Stomach (tissue), 8 donors: ENCODE measurements at regions not wholly inside any gene's neighbourhood (a gene's known extent, or its start where the extent isn't known, plus 50 kb on each side); places are given as distances from the start of the nearest gene placed in this dataset.

Experiments used
- DNase-seq, 2 donors: peaks; one replicate each; pipeline versions ENCODE4 v3.0.0 to v3.0.0-alpha.2; 2013 to 2019
- H3K27ac ChIP-seq, 5 donors: fragments of 200-600 bp in 4 of 5; sonication (generic) in 4 of 5; one replicate each; pipeline ENCODE4 v1.5.1; 2013 to 2019; ENCODE audit warnings: mild to moderate bottlenecking in 1 of 5, moderate library complexity in 1 of 5
- H3K27me3 ChIP-seq, 3 donors: fragments of 200-600 bp; sonication (generic); one replicate each; pipeline ENCODE4 v1.5.1; 2017 to 2019; ENCODE audit warnings: mixed run types in 1 of 3
- H3K36me3 ChIP-seq, 4 donors: fragments of 200-600 bp; sonication (generic); 1 replicate in 3 of 4; 2 replicates in 1 of 4; pipeline ENCODE4 v1.5.1; 2016 to 2019
- H3K4me1 ChIP-seq, 4 donors: fragments of 200-600 bp; sonication (generic); one replicate each; pipeline ENCODE4 v1.5.1; 2016 to 2019
- H3K4me3 ChIP-seq, 4 donors: fragments of 200-600 bp; sonication (generic) in 3 of 4; one replicate each; pipeline ENCODE4 v1.5.1; 2016 to 2019; ENCODE audit warnings: mild to moderate bottlenecking in 1 of 4
- H3K9me3 ChIP-seq, 4 donors: fragments of 200-600 bp; sonication (generic); one replicate each; pipeline ENCODE4 v1.5.1; 2016 to 2019
- EP300 ChIP-seq: sonication (generic); formaldehyde crosslinking; IDR thresholded peaks from one replicate; pipeline ENCODE4 v1.6.1; 2017; ENCODE audit warnings: antibody characterized with exemption
- POLR2A ChIP-seq, 4 donors: fragments of 450-650 bp; IDR thresholded peaks; one replicate each; pipeline ENCODE4 v1.6.1; 2016; ENCODE audit warnings: antibody characterized with exemption in 4 of 4, control low read depth in 2 of 4, mild to moderate bottlenecking in 1 of 4, moderate library complexity in 1 of 4
- POLR2AphosphoS5 ChIP-seq, 3 donors: sonication (generic); formaldehyde crosslinking; IDR thresholded peaks; one replicate each; pipeline ENCODE4 v1.6.1; 2016; ENCODE audit warnings: antibody characterized with exemption in 3 of 3
- WGBS, 5 donors: extraction: QIAGEN DNeasy Blood & Tissue Kit in 3 of 5; methylation state at CpG; one replicate each; pipeline versions ENCODE4 v1.1.5 to v1.1.7; 2013 to 2018; 5-methylcytosine and 5-hydroxymethylcytosine counted together
- intact Hi-C: fragments of 100-400 bp; cut with DNase I; formaldehyde crosslinking; loops from one replicate; pipeline ENCODE4 v1.15.1; 2023; ENCODE audit warnings: low total_unique reads
- TF ChIP-seq, protein P1 (sequence below), 7 experiments: fragments of 450-650 bp in 4 of 7; fragments of 200-600 bp in 3 of 7; sonication (generic) in 3 of 7; IDR thresholded peaks; one replicate each; pipeline ENCODE4 v1.5.1; 2016 to 2019; ENCODE audit warnings: antibody characterized with exemption in 7 of 7, control low read depth in 2 of 7, mild to moderate bottlenecking in 1 of 7
- donor health status: healthy with polysubstance abuse.
- donor health status: Bipolar disorder and iron deficiency.
- donor health status: healthy.

DNA sequence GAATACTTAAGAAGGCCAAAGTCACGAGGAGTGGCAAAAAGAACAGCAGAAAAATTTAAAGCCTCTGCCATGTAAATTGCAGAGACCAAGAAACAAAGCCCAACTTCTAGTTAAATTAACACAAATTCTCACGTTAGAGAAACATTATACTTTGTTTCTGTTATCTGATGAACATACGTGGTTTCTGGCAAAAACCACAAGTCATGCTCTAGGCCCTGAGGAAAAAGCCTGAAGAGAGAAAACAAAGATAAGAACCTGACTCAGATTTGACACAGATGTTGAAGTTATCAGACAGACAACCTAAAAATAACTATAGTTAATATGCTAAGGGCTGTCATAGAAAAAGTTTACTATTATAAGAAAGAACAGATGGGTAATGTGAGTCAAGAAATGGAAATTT, 149.1 kb upstream of the PCDH10 start:
- no peak for DNase-seq
- H3K27ac ChIP-seq = no peak overlapping the region
- 25 to 38% (median 26%) methylated on average over 3 of the region's 3 CpGs for WGBS, 5 donors
- no peaks in the 10 kb centered on the region for H3K4me1 ChIP-seq
- H3K9me3 ChIP-seq = no peaks in the 10 kb centered on the region
- TF ChIP-seq EP300 = no peak
- TF ChIP-seq, protein P1, sequence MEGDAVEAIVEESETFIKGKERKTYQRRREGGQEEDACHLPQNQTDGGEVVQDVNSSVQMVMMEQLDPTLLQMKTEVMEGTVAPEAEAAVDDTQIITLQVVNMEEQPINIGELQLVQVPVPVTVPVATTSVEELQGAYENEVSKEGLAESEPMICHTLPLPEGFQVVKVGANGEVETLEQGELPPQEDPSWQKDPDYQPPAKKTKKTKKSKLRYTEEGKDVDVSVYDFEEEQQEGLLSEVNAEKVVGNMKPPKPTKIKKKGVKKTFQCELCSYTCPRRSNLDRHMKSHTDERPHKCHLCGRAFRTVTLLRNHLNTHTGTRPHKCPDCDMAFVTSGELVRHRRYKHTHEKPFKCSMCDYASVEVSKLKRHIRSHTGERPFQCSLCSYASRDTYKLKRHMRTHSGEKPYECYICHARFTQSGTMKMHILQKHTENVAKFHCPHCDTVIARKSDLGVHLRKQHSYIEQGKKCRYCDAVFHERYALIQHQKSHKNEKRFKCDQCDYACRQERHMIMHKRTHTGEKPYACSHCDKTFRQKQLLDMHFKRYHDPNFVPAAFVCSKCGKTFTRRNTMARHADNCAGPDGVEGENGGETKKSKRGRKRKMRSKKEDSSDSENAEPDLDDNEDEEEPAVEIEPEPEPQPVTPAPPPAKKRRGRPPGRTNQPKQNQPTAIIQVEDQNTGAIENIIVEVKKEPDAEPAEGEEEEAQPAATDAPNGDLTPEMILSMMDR (IDR thresholded peaks at IDR 0.05) = no peak
- no peak for TF ChIP-seq POLR2AphosphoS5 (IDR thresholded peaks at IDR 0.05)
- TF ChIP-seq POLR2A (IDR thresholded peaks at IDR 0.05) = no peak
- H3K27me3 ChIP-seq = no peaks in the 10 kb centered on the region
- intact Hi-C loops = no loop called here
- H3K4me3 ChIP-seq = no peak overlapping the region
- no peaks in the 10 kb centered on the region for H3K36me3 ChIP-seq

DNA sequence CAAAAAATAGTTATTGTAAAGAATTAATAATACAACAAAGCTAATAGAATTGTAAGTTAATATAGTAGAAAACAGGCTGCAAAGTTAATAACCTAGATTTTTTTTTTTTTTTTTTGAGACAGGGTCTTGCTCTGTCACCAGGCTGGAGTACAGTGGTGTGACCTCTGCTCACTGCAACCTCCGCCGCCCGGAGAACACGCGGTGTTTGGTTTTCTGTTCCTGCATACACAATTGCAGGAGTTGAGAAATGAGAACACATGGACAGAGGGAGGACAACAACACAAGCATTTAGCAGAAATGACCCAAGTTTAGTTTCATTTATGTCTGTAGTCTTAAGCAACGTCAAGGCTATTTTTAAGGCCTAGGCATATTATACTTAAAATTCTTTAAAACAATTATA, 145.9 kb upstream of the PCDH10 start:
- TF ChIP-seq POLR2AphosphoS5 (IDR thresholded peaks at IDR 0.05) = no peak
- TF ChIP-seq, protein P1 (IDR thresholded peaks at IDR 0.05) = no peak
- no peak for TF ChIP-seq EP300
- no peak for TF ChIP-seq POLR2A (IDR thresholded peaks at IDR 0.05)
- no peaks in the 10 kb centered on the region for H3K9me3 ChIP-seq
- 87 to 95% (median 93%) methylated on average over 6 of the region's 6 CpGs for WGBS, 5 donors
- H3K27ac ChIP-seq = no peak overlapping the region
- no peaks in the 10 kb centered on the region for H3K27me3 ChIP-seq
- no peak overlapping the region for H3K4me3 ChIP-seq
- H3K36me3 ChIP-seq = no peaks in the 10 kb centered on the region
- intact Hi-C loops = no loop called here
- H3K4me1 ChIP-seq = no peaks in the 10 kb centered on the region
- no peak for DNase-seq

DNA sequence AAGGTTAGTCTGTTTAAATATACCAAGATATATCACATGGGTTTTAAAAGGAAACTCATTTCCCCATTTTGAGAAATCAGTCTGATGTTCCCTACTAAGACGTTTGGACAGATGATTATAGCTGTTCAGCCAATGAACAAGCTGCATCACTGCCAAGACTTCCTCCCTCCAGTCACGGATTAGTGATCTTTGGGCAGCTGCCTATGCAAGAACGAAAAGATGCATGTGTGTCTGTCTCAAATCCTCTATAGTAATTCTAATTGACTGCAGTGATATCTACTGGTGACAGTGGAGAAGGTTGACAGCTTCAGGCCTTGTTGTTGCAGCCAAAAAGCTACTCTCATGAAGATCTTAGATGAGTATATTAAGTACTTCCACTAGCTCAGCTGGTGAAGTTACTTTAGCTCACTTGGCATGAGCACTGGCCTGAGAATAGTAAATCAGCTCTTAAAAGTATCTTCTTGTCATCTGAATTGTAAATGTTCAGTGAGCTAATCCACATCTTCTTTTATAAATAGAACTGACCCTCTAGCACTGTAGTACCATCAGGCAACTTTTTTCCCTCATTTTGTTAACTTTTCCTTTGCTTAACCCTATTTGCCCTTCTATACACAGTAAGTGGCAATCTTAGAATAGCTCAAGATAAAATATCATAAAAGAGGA, 134.5 kb upstream of the PCDH10 start:
- no peaks in the 10 kb centered on the region for H3K27me3 ChIP-seq
- TF ChIP-seq, protein P1 (IDR thresholded peaks at IDR 0.05) = no peak
- TF ChIP-seq POLR2AphosphoS5 (IDR thresholded peaks at IDR 0.05) = no peak
- TF ChIP-seq EP300 = no peak
- TF ChIP-seq POLR2A (IDR thresholded peaks at IDR 0.05) = no peak
- H3K36me3 ChIP-seq = no peaks in the 10 kb centered on the region
- H3K4me1 ChIP-seq = no peaks in the 10 kb centered on the region
- 21 to 51% (median 43%) methylated on average over 3 of the region's 3 CpGs for WGBS, 5 donors
- H3K4me3 ChIP-seq = no peak overlapping the region
- no peak overlapping the region for H3K27ac ChIP-seq
- intact Hi-C loops = no loop called here
- DNase-seq = peak in 1 of 2 donors; percentile 17
- H3K9me3 ChIP-seq = peaks cover 0 to 4% (median 0%) of the 10 kb centered on the region in 4 donors

DNA sequence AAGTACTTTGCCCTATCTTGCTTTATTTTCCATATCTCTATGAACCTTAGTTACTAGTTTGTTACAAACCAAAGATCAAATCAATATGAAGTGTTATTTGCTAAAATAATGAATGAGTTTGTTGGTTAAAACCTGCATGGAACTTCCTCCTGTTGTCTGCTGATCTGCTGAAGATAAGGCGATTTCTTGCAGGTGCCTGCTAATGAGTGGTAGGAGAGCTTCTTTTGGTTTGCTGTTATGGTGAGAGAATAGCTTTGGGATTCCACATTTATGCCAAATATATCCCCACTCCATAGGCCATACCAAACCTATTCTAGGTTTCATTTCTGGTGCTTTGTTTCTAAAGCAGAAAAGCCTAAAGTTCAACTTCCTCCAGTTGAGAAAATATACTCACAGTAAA, 103.8 kb upstream of the PCDH10 start:
- H3K9me3 ChIP-seq = peaks cover 0 to 16% (median 0%) of the 10 kb centered on the region in 4 donors
- no peaks in the 10 kb centered on the region for H3K36me3 ChIP-seq
- WGBS, 5 donors = 65 to 94% (median 80%) methylated on average over 1 of the region's 1 CpG
- no peaks in the 10 kb centered on the region for H3K4me1 ChIP-seq
- no peak overlapping the region for H3K27ac ChIP-seq
- intact Hi-C loops = no loop called here
- H3K4me3 ChIP-seq = no peak overlapping the region
- DNase-seq = no peak
- no peaks in the 10 kb centered on the region for H3K27me3 ChIP-seq
- TF ChIP-seq EP300 (no peak), POLR2AphosphoS5 (IDR thresholded peaks at IDR 0.05) (no peak), POLR2A (IDR thresholded peaks at IDR 0.05) (no peak)
- TF ChIP-seq, protein P1 (IDR thresholded peaks at IDR 0.05) = no peak
